Activated CD4-positive, alpha-beta T cell treated with anti-CD3 and anti-CD28 coated beads, Interleukin-2, amount 50 U/mL, for 16 hours (primary cell): ENCODE measurements at regions not wholly inside any gene's neighbourhood (a gene's known extent, or its start where the extent isn't known, plus 50 kb on each side); places are given as distances from the start of the nearest gene placed in this dataset.

Experiments used
- DNase-seq: peaks from one replicate; pipeline ENCODE4 v3.0.0-alpha.2; 2020

DNA sequence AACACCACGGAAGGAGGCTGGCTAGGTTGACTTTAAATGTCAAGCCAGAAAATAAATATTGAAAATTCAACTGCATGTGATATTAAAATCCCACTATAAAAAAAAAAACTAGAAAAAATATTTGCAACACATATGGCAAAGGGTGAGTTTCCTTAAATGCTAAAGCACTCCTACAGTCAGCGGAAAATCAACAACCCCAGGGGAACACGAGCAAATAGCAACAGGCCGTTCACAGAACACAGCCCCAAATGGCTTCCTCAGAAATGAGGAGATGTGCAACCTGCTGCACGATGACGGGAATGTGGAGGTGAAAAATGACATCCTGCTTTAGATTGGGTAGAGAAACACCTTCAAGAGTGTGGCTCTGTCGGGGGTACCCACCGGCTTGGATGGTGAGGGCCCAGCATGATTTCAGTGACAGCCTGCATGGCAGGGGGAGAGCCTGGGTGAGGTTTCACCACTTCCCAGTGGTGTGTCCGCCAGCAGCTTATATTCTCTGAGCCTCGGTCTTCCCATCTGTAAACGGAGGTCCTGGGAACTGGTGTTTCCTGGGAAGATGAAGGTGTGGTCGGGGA, 157.9 kb upstream of the GLI2 start:
- DNase-seq = no peak

DNA sequence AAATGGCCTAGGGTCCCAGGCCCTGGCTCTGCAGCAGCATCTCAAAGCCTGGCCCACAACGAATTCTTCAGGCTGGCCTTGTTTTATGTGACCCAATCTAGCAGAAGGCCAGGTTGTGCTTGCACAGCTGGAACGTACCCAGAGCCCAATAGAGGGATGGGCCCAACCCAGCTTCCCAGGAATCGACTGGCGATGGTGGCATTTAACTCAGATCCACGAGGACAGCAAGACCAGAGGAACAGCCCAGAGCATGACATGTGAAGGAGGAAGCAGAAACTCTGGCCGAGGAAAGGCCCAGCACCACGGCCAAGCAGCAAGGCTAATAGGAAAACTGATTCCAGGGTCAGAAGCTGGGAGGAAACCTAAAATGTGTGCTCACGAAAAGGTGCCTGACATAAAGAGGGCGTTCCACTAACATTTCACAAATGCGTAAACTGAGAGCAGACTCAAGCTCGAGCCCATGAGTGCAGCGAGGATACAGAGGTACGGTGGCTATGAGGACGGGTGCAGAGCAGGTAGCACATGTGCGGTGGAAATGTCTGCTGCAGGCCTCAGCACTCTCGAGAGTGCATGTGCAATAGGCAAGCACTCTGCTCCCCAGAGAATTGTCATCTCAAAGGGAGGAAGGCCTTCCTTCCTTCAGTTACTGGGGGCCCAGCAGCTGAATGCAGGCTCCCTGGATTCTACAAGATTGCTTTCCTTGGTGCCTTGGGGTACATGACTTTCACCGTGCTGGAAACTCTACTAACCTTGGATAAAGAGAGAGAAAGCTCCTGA, 156.9 kb upstream of the GLI2 start:
- no peak for DNase-seq

GRCh38 chr2:120579916-120580685, 155.6 kb upstream of the GLI2 start:
- no peak for DNase-seq

DNA sequence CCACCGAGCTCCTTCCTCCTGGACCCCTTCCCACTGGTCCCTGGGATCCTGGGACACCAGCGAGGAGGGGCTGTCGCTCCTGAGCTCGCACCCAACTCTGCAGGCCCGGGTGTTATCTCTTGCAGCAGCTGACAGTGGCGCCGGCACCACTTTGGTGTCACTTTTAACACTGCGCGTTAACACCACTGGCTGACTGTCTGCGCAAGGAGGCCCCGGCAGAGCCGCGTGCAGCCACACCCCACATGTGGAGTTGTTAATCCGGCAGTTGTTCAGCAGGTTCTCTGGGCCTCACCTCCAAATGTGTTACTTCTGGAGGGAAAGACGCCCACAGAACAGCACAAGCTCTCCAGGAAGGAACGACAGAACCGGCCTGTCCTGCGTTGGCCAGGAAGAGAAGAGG, 155.0 kb upstream of the GLI2 start:
- no peak for DNase-seq

DNA sequence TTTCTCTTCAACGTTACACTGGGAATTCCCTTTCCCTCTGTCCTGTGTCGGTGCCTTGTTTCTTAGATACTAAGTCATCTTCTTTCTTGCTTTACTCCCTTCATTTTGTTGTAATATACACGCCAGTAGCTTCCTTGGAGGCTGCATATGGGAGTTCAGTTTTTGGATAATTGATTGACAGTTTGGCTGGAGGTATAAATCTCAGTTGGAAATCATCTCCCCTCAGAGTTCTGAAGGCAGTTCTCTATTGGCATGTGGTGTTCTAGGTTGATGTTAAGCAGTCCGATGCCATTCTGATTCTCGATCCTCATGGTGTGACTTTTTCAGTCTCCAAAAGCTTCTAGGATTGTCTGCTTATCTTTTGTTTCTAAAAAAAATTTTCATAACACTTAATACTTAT, 152.5 kb upstream of the GLI2 start:
- no peak for DNase-seq

DNA sequence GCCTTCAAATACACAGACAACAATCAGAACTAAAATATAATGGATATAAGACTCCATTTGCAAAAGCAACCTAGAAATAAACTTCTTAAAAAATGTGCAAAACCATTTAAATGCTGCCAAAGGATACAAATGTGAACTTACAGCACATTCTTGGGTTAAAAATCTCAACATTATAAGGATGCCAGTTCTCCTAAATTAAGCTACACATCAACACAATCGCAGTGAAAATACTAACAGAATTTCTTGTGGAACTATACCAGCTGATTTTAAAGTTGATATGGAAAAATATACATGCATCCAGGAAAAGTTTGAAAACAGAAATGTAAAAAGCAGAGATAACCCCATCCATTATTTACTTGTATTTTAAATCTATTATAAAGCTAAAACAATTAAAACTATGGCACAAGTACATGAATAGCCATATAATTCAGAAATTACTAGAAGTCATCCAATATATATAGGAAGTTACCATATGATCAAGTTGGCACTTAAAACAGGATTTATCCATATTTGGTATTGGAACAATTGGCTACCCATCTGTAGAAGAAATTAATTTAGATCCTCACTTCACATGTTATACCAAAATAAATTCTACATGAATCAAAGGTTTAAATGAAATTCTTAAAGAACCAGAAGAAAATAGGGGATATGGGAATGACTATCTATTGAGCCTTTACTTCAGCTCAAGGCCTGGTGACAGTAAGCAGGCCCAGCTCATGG, 151.7 kb upstream of the GLI2 start:
- DNase-seq = no peak

DNA sequence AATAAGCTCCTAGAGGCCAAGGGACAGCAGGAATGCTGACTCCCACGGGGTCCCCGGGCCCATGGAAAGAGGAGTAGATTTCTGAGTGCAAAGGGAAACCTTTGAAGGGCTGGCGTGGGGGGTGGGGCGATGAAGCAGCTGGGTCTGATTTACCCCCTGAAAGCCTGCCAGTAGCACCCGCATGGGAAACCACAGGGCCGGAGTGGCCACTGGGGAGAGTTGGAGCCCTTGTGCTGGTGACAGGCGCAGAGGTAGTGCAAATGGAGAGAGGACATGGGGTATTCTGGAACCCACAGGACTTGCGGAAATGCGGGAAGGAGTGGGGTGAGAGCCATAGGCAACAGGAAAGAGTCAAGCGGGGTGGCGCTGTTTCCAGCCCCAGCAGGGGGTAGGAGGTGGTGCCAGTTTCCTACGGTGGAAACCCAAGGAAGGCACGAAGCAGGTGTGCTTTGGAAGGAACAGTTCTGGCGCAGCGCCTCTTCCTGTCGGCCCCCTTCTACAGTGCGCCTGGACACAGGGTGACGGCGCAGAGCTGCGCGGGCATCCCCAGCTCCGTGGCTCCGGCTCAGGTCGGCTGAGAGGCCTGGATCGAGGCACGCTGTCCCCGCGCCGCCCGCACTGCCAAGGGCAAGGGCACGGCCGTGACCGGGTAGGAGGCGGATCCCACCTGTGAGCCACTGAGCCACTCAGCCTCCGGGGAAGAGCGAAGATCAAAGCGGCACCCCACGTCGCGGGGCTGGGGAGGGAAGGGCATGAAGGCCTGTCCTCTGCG, 149.0 kb upstream of the GLI2 start:
- no peak for DNase-seq

DNA sequence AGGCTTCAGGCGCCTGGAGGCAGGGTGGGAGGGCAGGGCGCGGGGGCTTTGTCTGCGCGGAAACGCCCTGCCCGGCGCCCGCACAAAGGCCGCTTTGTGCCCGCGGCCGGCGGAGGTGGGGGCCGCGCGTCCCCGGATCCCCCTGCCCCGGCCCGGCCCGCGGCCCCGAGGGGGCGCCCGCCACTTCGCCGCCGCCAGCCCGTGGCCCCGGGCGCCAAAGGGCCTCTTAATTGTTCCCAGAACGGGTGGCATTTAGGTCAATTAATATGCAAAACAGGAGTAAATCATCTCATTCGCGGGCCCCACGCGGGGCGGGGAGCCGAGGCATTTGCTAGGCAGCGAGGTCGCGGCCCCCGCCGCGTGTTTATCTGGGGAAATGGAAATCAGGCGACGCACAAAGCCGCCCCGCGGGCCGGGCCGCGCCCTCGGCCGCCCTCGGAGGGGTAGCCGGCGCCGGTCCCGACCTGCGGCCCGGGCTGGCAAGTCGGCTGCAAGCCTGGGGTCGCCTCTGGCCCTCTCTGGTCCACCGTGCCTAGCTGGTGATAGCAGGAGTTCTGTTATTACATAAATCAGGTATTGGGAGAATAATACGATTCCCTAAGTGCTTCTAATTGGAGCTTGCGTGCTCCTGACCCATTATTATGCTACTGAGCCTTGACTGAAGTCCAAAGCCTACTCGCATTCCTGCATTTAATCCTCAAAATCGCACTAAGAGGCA, 148.2 kb upstream of the GLI2 start:
- DNase-seq = no peak

DNA sequence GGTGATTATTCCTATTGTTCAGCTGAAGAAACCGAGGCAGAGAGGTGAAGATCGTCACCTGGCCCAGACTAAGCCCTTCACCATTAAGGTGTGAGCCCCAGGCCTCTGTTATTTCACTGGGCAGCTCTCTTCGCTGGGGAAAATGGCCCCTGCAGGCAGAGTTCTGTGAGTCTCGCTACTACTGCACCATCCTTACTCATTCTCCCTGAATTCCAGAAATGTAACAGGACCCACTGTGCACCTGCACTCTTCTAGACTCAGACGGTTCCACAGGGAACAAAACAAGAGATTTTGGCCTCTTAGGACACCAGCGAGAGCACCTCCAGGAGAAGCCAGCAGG, 147.7 kb upstream of the GLI2 start:
- no peak for DNase-seq

GRCh38 chr2:120589771-120590608, 145.7 kb upstream of the GLI2 start:
- no peak for DNase-seq

DNA sequence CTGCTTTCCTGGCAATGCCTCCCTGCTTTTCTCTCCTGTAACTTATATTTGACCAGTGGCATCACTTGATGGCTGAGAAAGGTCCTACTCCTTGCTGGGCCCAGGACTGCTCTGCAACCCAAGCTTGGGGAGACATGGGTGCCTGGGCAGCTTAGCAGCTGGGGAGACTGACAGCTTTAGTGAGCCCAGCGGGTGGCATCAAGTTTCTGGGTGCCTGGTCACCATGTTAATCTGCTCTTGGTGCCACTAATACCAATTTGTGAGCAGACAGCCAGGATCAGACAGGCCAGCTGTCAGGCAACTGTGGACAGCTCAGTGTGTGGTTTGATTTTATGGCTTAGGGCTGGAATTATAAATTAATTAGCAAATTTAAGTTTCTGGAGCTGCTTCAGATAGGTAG, 144.8 kb upstream of the GLI2 start:
- DNase-seq = no peak

GRCh38 chr2:120591572-120591971, 144.1 kb upstream of the GLI2 start:
- DNase-seq = no peak

DNA sequence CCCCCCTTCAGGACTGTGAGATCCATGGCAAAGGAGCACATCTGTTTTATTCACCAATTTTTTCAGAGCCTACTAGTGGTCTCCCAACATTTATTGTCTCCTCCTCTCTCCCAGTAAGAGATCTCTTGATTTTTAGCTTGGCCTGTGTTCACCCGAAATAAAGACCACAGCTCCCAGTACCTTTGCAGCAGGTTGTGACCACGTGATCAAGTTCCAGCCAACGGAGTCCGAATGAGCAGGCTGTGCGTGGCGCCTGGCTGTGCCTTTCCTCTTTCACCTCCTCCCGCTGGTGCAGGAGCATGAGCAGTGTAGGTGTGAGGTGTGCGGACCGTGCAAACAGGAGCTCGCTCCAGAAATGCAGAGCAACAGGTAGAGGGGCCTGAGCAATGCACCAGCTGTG, 143.6 kb upstream of the GLI2 start:
- no peak for DNase-seq

DNA sequence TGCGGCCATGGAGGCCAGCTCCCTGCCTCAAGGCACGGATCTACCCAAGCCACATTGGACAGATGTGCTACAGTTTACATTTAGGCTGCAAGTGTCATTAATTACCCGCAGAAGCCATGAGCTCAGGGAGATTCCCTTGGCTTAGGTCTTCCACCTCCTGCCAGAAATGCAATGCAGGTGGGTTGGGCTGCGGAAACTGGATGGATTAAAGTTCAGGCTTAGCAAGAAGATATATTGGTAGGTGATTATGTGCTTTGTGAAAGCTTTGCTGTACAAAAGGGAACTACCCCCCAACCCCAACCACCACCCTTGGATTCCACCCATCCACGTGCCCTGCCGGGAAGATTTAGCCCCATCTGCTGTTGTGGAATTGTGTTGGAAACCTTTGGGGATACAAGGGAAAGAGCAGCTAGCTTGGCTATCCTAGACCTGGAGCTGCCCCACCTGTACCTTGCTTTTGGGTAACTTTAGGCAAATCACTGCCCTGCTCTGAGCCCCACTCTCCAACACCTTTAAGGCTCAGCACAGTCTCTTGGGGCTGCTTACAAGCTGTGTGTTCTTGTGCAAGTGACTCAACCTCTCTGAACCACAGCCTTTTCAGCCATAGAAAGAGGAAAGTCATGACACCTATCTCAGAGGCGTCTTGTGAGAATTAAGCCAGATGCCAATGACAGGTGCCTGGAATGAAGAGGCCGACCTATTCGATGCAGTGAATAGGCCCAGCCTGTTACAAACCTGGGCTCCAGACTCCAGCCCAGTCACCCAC, 141.6 kb upstream of the GLI2 start:
- no peak for DNase-seq

DNA sequence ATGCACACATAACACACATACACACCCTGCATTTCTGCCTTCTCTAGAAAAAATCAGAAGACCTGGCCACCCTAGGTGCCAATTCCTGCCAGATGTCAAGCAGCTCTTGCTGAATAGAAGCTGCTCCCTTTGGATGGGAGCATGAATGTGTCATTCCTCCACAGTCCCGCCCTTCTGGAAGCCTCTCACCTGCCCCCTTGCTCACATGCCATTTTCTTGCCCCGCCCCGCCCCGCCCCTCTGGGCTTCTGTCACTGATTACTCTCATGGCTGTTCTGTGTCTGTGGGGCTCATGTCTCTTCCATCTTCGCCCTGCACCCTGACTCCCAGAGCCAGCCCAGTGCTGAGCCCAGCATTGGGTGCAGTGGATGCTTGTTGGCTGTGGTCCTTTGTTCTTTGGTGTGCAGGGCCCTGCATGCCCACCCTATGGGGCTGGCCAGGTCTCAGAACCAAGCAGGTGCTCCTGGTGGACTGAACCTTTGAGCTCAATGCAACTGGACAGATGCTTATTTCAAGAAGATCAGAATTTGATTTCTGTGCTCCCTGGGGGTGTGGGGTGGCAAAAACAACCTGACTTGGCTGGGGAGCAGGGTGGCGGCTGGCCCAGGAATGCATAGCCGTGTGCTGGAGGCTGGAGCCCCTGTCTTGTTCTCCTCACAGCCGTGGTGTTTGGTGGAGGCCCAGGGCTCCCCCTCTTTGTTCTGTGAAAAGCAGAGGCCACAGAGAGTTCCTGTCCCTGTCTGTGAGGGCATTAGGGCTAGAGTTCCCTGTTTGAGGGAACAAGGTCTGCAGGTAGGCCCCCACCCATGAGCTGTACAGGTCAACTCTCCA, 140.6 kb upstream of the GLI2 start:
- DNase-seq = no peak

DNA sequence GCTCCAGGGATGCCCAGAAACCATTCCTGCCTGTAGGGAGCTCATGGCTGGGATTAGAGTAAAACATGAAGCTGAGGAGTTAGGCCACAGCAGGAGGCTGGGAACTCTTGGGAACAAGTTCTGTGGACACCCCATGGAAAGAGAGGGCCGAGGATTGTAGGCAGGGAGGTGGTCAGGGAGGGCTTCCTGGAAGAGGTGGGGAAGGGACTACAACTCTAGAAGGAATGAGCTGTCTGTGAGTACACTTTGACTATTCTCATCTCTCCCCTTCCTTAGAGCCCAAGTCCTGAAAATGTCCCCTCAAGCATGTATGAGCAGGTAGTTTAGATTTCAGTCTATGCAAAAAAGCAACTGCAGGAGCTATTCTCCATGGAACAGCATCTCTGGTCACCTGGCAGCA, 139.9 kb upstream of the GLI2 start:
- DNase-seq = no peak

- no peak for DNase-seq
Measured at GRCh38 chr2:120596191-120596811, 139.4 kb upstream of the GLI2 start.

DNA sequence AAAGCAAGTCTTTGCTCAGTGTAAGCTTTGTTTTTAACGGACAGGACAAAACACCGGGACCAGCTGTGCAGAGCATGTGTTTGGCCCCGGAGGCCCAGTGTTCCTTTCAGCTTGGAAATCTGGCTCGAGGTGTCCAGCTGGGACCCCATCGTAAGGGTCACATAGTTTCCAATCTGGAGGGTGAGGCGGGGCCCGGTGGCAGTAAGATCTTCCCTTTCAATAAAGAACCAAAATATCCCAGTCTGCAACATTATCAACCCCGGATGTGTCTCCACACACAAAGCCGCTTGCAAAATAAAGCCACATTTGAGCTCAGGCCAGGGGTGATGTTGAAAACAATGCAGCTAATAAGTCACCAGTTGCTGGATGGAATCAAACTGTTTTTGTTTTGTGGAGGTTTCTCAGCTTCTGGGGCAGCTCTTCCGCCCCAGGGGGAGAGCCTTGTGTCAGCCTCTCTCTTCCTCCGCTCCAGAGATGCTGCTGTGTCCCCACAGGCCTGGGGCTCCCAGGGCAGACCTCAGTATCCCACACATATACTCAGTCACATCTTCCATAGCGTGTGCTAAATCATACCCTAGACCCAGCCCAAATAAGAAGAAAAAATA, 138.6 kb upstream of the GLI2 start:
- no peak for DNase-seq
